ENCODE measurements at regions not wholly inside any gene's neighbourhood (a gene's known extent, or its start where the extent isn't known, plus 50 kb on each side); places are given as distances from the start of the nearest gene placed in this dataset.

GRCh38 chr4:71188951-71189350 lies 149.9 kb upstream of the SLC4A4 start:
- DNase-seq (ENCODE audit: low spot score) (no peak), ATAC-seq (ENCODE audit: low FRiP score) (no peak)
- TF ChIP-seq CTCF (IDR thresholded peaks at IDR 0.05), result no peak

GRCh38 chr4:71189471-71189870 lies 149.3 kb upstream of the SLC4A4 start:
- ATAC-seq (ENCODE audit: low FRiP score) (no peak), DNase-seq (ENCODE audit: low spot score) (no peak)
- TF ChIP-seq CTCF (IDR thresholded peaks at IDR 0.05), result no peak

- DNase-seq (ENCODE audit: low spot score), result no peak
- ATAC-seq (ENCODE audit: low FRiP score), result no peak
- TF ChIP-seq CTCF (IDR thresholded peaks at IDR 0.05), result no peak
Measured at GRCh38 chr4:71194454-71194853, 144.4 kb upstream of the SLC4A4 start.

GRCh38 chr4:71195924-71196323 lies 142.9 kb upstream of the SLC4A4 start:
- DNase-seq (ENCODE audit: low spot score) (no peak), ATAC-seq (ENCODE audit: low FRiP score) (no peak)
- TF ChIP-seq CTCF (IDR thresholded peaks at IDR 0.05), result no peak

- no peak for TF ChIP-seq CTCF (IDR thresholded peaks at IDR 0.05)
- no peak for DNase-seq (ENCODE audit: low spot score)
- no peak for ATAC-seq (ENCODE audit: low FRiP score)
Measured at GRCh38 chr4:71198958-71199357, 139.9 kb upstream of the SLC4A4 start.

- no peak for ATAC-seq (ENCODE audit: low FRiP score)
- no peak for TF ChIP-seq CTCF (IDR thresholded peaks at IDR 0.05)
- no peak for DNase-seq (ENCODE audit: low spot score)
Measured at GRCh38 chr4:71201057-71201456, 137.8 kb upstream of the SLC4A4 start.

GRCh38 chr4:71201817-71202576 lies 136.8 kb upstream of the SLC4A4 start:
- TF ChIP-seq CTCF (IDR thresholded peaks at IDR 0.05), result no peak
- ATAC-seq (ENCODE audit: low FRiP score) (peak; percentile 37), DNase-seq (ENCODE audit: low spot score) (no peak)

All from omental fat pad (tissue), 3 donors.